ENCODE measurements at regions not wholly inside any gene's neighbourhood (a gene's known extent, or its start where the extent isn't known, plus 50 kb on each side); places are given as distances from the start of the nearest gene placed in this dataset.
A peak's percentile ranks its signal among the peaks of the same experiment; 100 is the strongest.

DNA sequence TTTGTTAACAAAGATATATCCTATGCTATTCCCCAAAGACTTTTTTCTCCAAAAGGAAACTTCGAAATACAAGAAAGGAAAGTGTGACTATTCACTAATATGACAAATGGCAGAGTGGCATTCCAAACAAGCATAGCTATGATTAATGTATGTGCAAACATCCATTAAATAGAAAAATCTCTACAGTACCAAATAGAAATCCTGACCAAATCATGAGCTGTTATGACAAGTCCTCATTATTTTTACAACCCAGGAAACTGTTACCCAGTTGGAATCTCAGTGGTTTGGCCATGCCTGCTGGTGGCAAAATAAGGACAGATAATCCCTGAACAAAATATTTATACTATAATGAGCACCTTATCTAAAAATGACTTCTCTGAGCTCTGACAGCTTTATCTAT is 202.1 kb downstream of the SEC23A start:
- no peak for DNase-seq

DNA sequence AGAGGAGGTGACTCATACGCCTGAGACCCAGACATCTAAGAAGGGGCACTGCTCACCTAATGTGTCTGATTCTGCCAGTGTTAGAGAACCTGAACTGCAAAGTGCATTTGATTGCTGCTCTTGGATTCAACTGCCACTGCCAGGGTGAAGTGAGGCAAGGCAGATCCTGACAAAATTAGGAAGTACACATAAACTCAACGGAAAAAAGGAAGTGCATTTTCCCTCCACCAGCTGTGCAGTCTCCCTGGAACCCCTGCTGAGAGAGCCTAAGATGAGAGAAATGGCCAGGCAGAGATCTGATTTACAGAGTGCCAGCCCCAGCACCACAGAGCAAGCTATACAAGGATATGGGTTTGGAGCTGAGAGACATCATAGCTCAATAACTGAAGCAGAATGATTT is 215.3 kb downstream of the SEC23A start:
- no peak for DNase-seq

DNA sequence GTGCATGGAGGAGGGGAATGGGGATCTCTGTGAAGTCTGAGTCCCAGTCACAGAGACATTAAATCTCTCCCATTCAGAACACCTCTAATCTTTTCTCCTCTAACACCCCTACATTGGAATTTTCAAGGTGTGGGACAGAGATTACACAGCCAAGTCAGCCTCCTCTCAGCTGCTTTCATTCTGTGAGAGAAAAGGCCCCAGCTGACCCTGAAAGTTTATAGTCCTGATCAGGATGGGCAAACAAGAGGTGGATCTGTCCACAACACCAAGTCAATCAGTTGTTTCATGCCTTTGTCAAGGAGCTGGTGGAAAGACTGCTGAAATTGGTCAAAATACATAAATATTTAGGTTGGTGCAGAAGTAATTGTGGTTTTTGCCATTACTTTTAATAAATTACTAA is 218.9 kb downstream of the SEC23A start:
- no peak for DNase-seq

DNA sequence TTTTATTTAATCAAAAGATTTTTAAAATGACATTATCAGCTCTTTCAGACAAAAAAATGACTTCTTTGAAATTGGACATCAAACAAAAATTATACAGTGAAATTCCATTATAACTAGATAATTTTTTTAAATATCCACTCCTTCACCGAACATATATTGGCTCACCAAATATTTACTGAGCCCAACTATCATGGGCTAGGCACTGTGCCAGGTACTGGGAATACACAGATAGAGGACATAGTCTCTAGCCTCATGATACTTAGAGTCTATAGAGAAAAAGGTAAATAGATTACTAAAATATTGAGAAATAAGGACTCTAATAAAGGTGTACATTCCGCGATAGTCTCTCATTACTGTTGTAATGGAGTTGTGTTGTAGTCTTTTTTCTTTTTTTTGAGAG is 219.9 kb downstream of the SEC23A start:
- no peak for DNase-seq

DNA sequence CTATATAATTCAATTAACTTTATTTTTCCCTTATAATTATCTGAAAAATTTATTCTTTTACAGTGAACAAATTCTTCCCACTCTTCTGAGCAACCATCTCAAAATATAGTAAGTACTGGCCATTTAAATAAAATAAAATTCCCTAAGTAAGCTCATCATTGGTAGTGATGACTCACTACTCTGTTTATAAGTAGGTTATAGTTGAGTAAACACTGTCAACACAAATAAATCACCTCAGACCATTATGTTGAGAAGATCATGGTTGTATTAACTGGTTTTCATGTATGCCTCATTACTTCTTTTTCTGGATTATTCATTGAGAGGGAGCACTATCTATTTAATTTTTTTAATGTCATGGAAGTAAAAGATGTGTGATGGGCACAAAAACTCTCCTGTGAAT is 220.5 kb downstream of the SEC23A start:
- no peak for DNase-seq

DNA sequence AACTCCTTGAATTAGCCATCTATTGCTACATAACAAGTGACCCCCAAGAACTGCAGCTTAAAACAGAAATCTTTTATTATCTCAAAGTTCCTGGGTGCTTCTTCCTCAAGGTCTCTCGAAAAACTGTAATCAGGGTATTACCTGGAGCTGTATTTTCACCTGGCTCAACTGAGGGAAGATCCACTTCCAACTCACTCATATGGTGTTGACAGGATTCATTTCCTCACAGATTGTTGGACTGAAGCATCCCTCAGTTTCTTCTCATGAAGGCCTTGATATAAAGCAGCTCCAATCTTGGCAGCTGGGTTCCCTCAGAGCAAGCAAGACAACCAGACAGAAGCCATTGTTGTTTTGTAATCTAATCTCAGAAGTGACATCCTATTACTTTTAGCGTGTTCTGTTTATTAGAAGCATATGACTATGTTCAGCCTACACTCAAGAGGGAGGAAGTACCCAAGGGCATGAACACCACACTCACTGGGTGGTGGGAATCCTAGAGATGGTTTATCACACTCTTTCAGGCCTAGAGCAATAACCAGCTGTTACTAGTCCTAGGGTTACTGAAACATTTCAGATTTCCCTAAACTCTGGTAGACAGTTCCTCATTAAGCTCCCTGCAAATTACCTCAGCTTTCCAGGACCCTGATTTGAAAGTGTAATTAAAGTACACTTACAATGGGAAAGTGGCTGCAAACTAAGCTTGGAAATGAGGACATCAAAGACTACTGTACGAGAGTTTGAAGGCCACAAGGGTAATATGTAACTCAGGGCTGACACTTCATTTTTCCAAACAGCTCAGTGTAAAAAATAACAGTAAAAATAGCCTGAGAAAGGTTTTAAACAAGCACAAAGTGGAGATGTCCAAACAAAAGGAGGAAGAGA is 222.2 kb downstream of the SEC23A start:
- no peak for DNase-seq

DNA sequence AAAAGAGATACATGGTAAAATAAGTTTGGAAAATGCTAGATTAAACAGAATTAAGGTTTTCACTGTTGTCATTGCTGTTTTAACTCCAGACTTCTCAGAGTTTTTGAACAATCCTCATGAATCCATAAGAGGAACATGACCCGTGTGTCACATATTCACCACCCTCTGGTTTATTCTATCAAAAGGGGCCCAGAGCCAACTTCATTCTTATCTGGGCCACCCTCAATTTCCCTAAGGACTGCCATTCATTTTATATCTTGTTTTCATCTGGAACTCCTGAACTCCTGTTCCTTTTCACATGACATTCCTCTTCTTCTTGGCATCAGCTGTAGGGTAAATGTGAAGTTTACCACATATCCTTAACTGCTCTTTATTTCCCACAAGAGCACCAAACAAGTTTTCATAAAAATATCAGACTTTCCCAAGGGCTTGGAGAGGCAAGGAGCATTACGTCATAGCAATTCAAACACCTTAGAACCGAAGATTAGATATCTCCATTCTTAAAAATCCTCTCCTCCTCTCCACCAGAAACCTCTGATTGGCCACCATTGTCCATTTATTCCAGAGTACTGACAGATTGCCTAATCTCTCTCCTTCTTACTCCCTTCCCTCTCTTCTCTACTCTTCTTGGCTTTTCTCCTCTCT is 225.2 kb downstream of the SEC23A start:
- DNase-seq, result no peak

DNA sequence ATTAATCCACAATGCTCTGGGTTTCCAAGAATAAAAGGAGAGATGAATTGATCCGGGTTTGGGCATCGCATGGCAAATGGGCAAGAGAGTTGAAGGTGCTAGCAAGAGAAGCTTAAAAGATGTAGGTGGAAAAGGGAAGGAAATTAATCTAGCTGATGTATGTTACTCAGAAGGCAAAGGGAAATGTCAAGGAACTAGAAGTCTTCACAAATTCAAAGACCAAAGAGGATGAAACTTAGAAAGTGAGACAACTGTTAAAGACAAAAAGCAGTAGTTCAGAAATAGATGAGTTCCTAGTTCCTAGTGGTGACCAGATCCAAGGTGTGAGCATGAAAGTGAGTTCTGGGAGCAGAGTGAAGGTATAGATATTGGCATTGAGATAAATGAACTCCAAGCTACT is 228.3 kb downstream of the SEC23A start:
- no peak for DNase-seq

DNA sequence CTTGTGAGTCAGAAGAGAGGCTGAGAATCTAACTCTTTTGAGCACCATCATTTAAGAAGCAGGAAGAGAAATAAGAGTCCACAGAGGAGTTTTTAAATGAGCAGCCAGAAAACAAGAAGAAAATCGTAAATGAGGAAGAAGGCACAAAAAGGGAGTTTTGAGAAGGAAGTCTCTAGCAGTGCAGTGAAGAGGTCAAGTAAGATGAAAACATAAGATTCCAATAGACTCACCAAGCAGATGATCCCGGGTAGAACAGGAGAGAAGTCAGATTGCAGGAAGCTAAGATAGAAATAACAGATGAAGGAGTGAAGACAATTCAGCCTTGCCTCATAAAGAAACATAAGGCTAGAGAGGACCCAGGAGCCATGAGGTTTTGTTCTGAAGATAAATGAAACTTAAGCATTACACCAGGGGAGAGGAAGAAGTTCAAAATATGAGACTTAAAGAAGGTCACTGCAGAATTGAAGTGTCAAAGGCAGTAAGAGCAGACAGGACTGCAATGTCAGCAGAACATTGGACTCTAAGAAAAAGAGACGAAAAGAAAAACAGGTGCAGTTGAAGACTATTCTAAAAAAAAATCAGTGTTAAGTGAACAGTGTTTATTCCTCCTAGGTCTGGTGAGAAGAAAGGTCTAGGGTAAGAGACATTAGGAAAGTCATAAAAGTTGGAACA is 229.0 kb downstream of the SEC23A start:
- DNase-seq, result no peak

DNA sequence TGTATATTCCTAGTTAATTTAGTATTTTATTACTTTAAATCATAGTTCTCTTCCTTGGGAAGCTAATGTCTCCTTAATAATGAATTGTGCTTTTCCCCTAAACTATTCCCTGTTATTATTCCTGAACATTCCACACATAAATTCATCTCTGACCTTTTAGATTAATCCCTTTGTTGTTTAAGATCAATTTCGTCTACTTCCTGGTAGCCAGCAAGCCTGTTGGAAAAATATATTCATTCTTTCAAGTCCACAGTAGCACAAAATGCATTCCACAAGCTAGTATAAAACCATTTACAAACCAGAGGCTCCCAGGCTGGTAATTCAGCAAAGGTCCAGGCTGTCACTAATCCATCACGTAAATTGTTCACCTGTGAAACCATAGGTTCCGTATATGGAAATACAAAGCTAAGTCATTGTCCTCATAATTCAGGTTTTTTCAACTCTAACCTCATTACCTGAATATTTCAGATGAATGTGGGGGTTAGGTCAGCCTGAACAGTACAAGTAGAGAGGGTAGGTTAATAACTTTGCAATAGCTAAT is 232.7 kb downstream of the SEC23A start:
- DNase-seq, result no peak

DNA sequence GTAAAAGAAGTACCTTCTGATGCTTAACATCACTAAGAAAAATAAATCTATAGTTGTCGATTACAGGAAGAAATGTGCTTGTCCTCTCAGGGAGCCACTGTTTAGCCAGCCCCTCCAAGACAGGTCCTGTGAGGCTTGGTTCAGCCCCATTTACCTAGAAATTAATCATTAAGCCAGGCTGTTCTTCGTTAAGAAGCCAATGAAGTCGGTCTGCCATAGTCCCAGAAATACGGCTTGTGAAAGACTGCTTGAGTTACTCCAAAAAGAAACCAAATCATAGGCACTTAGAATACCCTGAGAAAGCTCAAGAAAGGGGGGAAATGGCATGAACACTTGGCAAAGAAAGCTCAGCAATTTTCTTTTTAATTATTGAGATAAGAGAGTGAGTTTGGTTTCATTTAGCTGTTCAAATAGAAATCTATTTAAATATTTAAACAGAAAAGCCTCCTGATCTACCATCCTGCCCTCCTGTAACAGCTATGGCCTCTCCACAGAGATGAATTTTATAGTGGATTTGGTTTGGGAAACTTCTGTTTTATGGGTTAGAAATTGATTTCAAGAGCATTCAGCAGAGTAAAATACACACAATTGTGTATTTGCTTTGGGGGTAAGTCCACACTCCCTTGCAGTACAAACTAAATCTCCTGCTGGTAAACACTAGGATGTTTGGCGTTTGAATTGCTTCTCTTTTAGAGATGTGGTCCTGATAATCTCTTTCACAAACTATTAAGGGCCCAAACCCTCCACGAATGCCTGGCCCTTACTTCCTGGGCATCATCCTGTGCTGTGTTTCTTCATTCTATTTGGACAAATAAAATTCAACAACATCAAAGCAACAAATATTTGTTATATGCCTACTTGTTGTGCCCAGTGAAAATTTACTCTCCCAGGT is 234.4 kb downstream of the SEC23A start:
- DNase-seq, result no peak

DNA sequence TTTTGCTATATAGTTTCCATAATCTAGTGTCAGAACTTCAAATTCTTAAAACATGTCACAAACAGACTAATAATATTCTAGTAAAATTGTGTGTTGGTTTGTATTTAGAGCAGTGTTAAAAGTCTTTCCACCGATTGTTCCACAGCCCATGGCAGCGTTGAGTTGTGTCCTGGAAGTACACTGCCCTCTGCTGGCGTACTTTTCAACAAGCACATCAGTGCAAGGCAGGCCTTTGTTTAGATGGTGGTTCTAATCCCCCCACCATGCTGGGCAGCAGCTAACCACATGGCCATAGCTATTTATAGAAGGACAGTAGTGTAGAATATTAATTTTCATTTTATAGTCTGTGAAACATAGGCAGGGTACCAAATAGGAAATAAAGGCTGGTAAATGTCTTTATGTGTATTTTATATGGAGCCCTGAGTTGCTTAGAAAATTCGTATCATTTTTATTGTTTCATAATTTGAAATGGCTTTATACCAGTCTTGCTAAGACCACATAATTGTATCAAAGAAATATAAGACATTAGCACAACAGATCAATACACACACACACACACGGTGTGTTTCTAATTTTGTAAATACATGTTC is 235.4 kb downstream of the SEC23A start:
- DNase-seq, result peak; percentile 72

DNA sequence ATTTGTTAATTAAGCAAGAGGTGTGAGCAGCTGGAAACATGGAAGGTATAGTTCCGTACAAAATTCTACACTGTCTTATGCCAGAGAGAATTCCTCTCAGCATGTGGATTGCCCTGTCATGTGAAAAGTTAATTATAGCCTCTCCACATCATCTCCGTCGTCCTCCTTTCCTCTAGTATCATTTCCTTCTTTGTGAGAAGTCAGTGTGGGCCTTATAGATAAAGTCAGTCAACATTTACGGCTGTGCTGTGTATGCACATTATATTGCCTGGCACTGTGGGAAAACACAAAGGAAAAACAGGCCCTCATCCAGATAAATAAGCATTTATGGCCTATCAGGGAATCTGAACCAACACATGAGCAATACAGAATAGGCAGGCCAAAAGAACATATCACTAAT is 236.6 kb downstream of the SEC23A start:
- DNase-seq, result no peak

DNA sequence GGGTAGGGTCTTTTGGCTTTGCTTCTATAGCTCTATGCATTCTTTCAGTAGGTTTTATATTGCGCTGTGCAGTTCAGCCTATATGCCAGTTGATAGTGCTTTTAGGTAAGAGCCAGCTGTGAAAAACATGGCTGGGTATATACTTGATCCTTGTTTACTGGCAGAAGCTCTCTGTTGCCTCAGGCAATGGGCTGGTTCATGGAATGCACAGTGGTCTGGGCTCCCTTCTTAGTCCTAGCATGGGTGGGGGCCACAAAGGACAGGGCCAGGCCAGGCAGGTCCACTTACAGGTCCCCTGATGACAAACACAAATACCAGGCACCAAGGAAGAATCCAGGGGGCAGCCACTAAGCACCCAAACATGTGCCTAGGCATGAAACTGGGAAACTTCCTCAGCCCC is 240.7 kb downstream of the SEC23A start:
- DNase-seq, result no peak

DNA sequence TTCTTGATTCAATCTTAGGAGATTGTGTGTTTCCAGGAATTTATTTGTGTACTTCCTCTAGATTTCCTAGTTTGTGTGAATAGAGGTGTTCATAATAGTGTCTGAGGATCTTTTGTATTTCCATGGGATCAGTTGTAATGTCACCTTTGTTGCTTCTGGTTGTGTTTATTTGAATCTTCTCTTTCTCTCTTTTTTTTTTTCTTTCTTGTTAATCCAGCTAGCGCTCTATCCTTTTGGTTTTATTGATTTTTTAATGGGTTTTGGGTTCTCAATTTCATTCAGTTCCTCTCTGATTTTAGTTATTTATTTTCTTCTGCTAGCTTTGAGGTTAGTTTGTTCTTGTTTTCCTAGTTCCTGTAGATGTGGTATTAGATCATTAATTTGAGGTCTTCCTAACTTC is 242.5 kb downstream of the SEC23A start:
- no peak for DNase-seq

DNA sequence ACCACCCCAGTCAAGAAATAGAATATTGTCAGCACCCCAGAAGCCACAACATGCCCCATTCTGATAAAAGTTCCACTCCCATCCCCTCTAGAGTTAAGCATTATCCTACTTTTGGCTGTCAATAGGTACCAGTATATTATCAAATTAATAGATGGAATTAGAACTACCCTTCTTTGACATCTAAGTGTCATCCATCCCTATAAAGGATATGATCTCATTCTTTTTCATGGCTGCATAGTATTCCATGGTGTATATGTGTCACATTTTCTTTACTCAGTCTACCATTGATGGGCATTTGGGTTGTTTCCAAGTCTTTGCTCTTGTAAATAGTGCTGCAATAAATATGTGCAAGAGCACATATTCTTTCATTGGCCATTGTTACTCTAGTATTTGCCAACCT is 246.2 kb downstream of the SEC23A start:
- no peak for DNase-seq

DNA sequence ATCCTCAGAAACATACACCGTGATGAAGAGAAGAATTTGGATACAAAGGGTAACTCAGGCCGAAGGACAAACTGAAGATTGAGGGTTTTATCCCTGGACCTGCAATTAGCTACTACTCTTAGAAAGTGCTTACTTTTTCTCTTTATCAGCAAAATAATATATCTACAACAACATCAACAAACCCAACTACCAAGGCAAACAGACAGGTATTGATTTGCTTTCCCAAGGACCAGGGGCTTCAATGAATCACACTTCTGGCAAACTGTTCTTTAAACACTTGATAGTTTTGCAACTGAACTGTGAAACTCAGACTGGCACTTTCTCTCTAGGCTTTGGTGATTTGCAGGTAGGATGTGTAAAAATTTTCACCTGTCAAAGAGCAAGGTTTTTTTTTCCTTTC is 247.5 kb downstream of the SEC23A start:
- no peak for DNase-seq

DNA sequence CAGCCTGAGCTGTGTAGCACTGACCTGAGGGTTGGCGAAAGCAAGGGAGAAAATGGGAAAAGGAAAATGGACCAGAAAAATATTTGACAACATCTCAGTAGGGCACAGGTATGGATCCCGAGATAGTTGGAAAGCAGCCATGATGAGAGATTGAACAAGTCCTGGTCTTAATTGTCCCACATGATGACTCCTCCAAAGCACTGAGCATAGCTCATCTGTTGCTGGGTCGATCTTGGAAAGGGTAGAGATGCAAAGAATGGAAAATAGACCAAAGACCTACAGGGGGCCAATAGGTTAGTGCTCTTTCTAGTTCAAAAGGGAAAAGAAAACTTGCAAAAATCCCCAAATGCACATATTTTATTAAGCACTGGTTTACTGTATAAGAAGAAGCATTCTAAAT is 251.9 kb downstream of the SEC23A start:
- no peak for DNase-seq

DNA sequence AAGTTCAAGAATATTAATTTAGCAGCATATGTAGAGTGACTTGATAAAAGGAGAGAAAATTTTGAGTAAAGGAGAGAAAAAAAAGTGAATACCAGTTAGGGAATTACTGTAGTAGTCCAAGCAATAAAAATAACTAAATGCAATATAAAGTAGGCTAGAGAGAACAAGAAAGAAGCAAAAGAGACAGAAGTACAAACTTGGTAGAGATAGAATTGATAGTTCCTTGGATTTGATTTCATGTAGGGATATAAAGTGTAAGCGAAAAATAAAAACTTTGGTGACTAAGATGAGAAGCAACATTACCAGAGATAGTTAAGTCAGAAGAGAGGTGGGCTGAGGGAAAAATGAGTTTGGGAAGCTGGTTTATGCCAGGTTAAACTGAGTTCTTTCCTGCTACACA is 252.4 kb downstream of the SEC23A start:
- DNase-seq, result no peak

DNA sequence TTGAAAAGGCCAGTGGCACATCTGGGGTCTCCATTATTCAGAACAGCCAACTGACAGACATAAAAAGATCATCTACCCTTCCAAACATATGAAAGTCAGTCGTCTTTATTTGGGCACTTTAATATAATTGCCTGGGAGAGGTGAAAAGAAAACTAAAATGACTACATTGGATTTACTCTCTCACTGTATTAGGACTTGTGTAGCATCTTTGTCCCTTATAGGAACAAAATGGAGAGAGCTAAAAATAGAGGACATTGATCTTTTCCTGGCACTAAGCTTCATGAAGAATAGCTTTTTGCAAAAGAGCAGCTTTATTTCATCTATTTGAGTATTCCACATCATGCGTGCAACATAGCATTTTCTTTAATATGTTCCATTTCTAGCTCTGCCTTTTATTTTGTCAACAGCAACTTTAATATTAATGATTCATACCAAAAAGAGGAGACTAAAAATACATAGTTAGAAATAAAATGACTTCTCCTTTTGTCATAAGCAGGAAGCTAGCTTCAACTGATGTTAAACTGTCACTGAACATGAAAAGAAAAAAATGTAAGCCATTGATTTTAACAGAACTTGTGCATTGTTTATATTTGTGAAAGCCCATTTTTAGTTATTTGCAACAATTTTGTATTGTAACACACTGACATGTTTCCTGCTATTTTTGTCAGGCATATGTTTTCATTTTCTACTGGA is 254.6 kb downstream of the SEC23A start:
- no peak for DNase-seq

DNA sequence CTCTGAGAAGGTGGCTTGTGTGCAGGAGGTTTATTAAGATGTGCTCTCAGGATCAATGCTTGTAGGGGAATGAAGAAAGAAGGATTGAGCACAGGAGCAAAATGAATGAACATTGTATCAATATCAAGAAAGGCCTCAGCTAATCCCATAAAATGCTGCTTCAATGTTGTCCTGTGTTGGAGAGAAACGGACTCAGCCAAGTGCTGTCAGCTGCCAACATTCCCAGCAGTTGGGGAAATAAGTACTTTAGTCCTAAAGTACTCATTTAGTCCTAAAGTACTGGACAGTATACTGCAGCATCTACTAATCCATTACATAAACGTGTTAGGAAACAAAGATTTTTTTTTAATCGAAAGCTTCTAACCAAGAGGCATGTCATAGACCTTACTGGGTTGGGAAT is 255.9 kb downstream of the SEC23A start:
- no peak for DNase-seq
